GM12892 (cell line): ENCODE measurements at regions not wholly inside any gene's neighbourhood (a gene's known extent, or its start where the extent isn't known, plus 50 kb on each side); places are given as distances from the start of the nearest gene placed in this dataset.
"Not testable (repeated sequence)": the region's sequence is repeated elsewhere in the genome, so short reads cannot be mapped to it uniquely, and the experiment has no call there.

ENCODE experiments used
- DNase-seq: peaks from one replicate; pipeline ENCODE4 v3.0.0; 2011; ENCODE audit not compliant: insufficient read length
- FAIRE-seq: peaks from 2 replicates; lab custom pipeline; 2011; peaks lifted over from hg19 to GRCh38; lab: Jason Lieb, UNC
- POLR2A ChIP-seq: IDR thresholded peaks from 2 replicates; pipeline ENCODE4 v1.6.1; 2011; ENCODE audit warnings: low read depth, low read length, control low read depth
- POLR2AphosphoS5 ChIP-seq: IDR thresholded peaks from 2 replicates; pipeline ENCODE4 v1.6.1; 2011; ENCODE audit warnings: low read depth, low read length, control low read depth
- TAF1 ChIP-seq: IDR thresholded peaks from 2 replicates; pipeline ENCODE4 v1.6.1; 2011; ENCODE audit warnings: low read depth, mild to moderate bottlenecking, control low read depth, low read length, borderline replicate concordance

GRCh38 chr1:228939001-228939691, 203.9 kb downstream of the RHOU start:
- DNase-seq (no peak), FAIRE-seq (no peak)
- TF ChIP-seq TAF1, result no peak

DNA sequence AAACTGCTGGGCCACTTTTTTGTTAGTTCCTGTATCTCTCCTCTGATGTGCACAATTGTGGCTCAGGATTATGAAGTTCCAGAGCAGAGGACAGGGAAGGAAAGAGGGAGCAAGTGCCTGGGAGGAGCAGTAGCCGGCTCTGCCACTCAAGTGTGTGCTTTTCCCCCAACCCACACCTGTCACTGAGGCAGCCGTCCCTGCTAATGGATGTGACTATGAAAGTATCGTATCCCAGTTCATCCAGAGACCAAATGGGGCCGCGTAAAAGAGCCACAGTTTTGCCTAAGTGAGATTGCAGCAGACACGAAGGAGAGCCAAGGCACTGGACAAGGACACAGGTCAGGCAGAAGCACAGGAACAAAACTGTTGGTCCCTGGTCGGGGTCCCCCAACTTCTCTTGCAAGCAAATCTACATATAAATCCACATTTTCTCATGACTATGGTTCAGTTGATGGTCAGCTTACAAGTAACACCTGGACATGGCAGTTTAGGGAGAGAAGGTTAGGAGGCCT, 204.7 kb downstream of the RHOU start:
- DNase-seq (no peak), FAIRE-seq (no peak)
- TF ChIP-seq POLR2AphosphoS5 (no peak), TAF1 (no peak), POLR2A (no peak)

- TF ChIP-seq POLR2AphosphoS5 (no peak), POLR2A (no peak), TAF1 (no peak)
- FAIRE-seq, result no peak
- no peak for DNase-seq
Measured at GRCh38 chr1:228940526-228940925, 205.2 kb downstream of the RHOU start.

- DNase-seq (no peak), FAIRE-seq (no peak)
- TF ChIP-seq POLR2A, result no peak
- no peak for TF ChIP-seq POLR2AphosphoS5
- TF ChIP-seq TAF1, result no peak
Measured at GRCh38 chr1:228940926-228941325, 205.6 kb downstream of the RHOU start.

DNA sequence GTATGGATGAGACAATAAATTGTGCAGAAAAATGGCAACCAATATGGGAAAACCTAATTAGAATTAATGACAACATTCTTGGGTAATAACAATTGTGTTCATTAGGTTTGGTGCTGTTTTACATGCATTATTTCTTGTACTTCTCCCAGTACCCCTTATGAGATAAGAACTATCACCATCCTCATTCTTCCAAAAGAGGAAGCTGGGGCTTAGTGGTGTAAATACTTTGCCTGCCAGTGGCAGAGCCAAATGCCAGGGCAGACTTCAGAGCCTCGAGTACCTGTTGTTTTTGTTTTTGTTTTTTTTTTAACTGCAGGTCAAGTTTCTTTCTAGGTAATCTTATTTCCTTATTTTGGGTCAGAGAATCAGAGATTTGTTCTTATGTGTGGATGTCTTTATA, 206.4 kb downstream of the RHOU start:
- no peak for DNase-seq
- no peak for FAIRE-seq
- TF ChIP-seq POLR2A, result no peak
- TF ChIP-seq TAF1, result no peak
- TF ChIP-seq POLR2AphosphoS5, result no peak

DNA sequence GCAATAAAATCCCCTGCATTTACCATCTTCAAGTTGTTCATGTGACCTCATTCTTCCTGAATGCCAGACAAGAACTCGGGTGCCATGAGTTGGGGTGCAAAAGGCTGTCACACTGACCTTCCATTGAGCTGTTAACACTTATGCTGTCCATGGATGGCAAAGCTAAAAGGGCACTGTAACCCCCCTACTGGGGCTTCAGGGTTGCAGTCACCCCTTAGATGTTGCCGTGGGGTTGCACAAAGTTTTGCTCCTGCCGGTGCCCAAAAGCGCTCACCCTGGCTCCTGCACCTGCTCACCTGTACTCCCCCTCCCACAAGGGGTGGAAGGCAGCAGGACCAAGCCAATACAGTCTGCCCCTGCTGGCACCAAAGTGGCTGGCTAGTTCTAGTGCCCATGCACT, 208.2 kb downstream of the RHOU start:
- TF ChIP-seq POLR2A (no peak), POLR2AphosphoS5 (no peak), TAF1 (no peak)
- DNase-seq (no peak), FAIRE-seq (no peak)

GRCh38 chr1:228944296-228944695, 209.0 kb downstream of the RHOU start:
- DNase-seq (no peak), FAIRE-seq (no peak)
- TF ChIP-seq POLR2AphosphoS5, result no peak
- TF ChIP-seq TAF1, result no peak
- no peak for TF ChIP-seq POLR2A

DNA sequence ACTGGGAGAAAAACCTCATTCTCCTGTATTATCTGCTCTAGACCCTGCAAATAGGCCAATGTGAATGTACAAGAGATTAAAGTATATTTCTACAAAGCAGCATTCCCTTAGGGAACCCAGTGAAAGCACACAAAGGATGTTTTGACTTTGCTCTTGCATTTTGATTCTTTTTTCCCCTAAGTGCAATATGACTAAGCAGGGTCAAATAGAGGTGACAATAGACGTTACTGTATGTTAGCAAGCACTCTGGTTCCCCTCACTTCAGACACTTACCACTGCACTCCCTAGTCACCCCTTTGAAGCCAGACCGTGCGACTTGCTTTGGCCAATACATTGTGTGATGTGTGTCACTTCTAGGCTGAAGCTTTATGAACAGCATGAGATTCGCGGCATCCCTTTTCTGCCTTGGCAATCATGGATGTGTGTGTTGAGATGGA, 209.7 kb downstream of the RHOU start:
- no peak for TF ChIP-seq TAF1
- FAIRE-seq (no peak), DNase-seq (no peak)

GRCh38 chr1:228945885-228946284, 210.6 kb downstream of the RHOU start:
- TF ChIP-seq POLR2A (no peak), POLR2AphosphoS5 (no peak), TAF1 (no peak)
- FAIRE-seq (no peak), DNase-seq (no peak)

GRCh38 chr1:228949617-228950016, 214.3 kb downstream of the RHOU start:
- FAIRE-seq, DNase-seq: not testable (repeated sequence)

DNA sequence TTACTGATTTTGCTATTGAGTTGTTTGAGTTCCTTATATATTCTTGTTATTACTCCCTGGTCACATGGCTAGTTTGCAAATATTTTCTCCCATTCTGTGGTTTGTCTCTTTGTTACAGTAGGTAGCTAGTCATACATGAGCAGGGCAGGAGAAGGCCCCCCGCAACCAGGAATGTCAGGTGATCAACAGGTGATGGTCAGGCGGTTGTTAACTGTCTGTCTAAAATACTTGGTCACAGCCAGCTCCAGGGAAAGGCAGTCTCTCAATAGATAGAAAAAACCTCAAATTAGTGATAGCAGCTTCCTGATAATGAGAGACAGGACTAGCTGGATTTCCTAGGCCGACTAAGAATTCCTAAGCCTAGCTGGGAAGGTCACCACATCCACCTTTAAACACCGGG, 217.9 kb downstream of the RHOU start:
- TF ChIP-seq POLR2AphosphoS5, result no peak
- no peak for TF ChIP-seq TAF1
- TF ChIP-seq POLR2A, result no peak
- no peak for DNase-seq

GRCh38 chr1:228953808-228954207, 218.5 kb downstream of the RHOU start:
- FAIRE-seq, result not testable (repeated sequence)

More for the DNA sequence above, 217.9 kb downstream of the RHOU start:
- no peak for FAIRE-seq

DNA sequence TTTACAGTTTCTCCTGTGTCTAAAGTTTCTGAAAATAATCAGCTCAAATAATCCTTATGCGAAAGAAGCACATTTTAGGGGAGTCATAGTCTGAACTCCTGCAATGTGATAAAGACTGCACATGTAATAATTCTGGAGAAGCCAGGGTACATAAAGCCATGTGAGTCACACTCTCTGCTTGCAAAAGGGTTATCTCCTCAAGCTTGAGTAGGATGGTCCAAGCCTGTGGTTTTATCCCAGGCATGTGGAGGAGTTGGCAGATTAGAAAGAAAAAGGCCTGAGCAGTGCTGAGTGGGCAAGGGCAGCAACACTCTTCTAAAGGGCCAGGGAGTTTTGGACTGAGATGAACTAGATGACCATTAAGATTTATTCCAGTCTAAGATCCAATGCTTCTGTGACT, 220.4 kb downstream of the RHOU start:
- DNase-seq, result no peak
- FAIRE-seq, result no peak
- TF ChIP-seq TAF1, result no peak
- TF ChIP-seq POLR2AphosphoS5, result no peak
- TF ChIP-seq POLR2A, result no peak

More at GRCh38 chr1:228953808-228954207, 218.5 kb downstream of the RHOU start:
- not testable (repeated sequence) for DNase-seq
